GM12878 (cell line): ENCODE measurements at regions not wholly inside any gene's neighbourhood (a gene's known extent, or its start where the extent isn't known, plus 50 kb on each side); places are given as distances from the start of the nearest gene placed in this dataset.

ENCODE experiments used
- ATAC-seq: fragments of 200-7000 bp; cut with Tn5 transposase; 3 replicates; pipeline ENCODE4 v1.9.1; 2020; ENCODE audit warnings: mild to moderate bottlenecking, moderate library complexity
- BruUV-seq: library from RNA; stranded (reverse); fragments of 400-500 nt; replicated peaks from 2 replicates; lab custom pipeline; 2021; lab: Mats Ljungman, UMichigan
- CTCF ChIA-PET: fragments of 300-600 bp; sonication (Branson Sonifier 250); formaldehyde crosslinking; extraction: SDS; loops from one replicate; lab custom pipeline; 2021; ENCODE audit warnings: inconsistent platforms; lab: Yijun Ruan, JAX
- POLR2A ChIA-PET: fragments of 350-600 bp; formaldehyde crosslinking; extraction: SDS; loops from one replicate; lab custom pipeline; 2021; ENCODE audit warnings: inconsistent platforms; lab: Charles Lee
- RAD21 ChIA-PET: fragments of 300-600 bp; sonication (Branson Sonifier 250); formaldehyde crosslinking; loops from one replicate; lab custom pipeline; 2023; ENCODE audit warnings: antibody characterized with exemption; ENCODE audit not compliant: unreplicated experiment; lab: Charles Lee
- SMC1A ChIA-PET: fragments of 300-600 bp; sonication (Branson Sonifier 250); formaldehyde crosslinking; loops from one replicate; lab custom pipeline; 2023; ENCODE audit not compliant: unreplicated experiment, uncharacterized antibody; lab: Charles Lee
- DNase-seq: peaks from one replicate; pipeline ENCODE4 v3.0.0-alpha.2; 2011; ENCODE audit warnings: low read depth, low spot score
- FAIRE-seq: peaks from 3 replicates; lab custom pipeline; 2011; peaks lifted over from hg19 to GRCh38; lab: Jason Lieb, UNC
- H2AFZ ChIP-seq: 2 replicates; pipeline ENCODE4 v1.6.0; 2011; ENCODE audit warnings: low read depth, low read length, control low read depth; ENCODE audit not compliant: control insufficient read depth
- H3K27ac ChIP-seq: 2 replicates; pipeline ENCODE4 v1.5.1; 2011; ENCODE audit warnings: control low read depth; ENCODE audit not compliant: control insufficient read depth, insufficient read depth
- H3K27me3 ChIP-seq, 2 experiments: replicated peaks in 1 of 2; 2 replicates each; pipeline versions ENCODE4 v1.6.0 to v1.6.1; 2011; ENCODE audit warnings: low read length in 1 of 2; ENCODE audit not compliant: control insufficient read depth in 2 of 2, insufficient read depth in 2 of 2
- H3K36me3 ChIP-seq, 2 experiments: 2 replicates each; pipeline ENCODE4 v1.5.1; 2011; ENCODE audit warnings: low read length in 1 of 2; ENCODE audit not compliant: control insufficient read depth in 2 of 2, insufficient read depth in 2 of 2
- H3K4me1 ChIP-seq: 2 replicates; pipeline ENCODE4 v1.6.1; 2011; ENCODE audit warnings: mild to moderate bottlenecking, low read length, moderate library complexity, mixed read lengths; ENCODE audit not compliant: control insufficient read depth, insufficient read depth
- H3K4me2 ChIP-seq: 2 replicates; pipeline ENCODE4 v1.6.0; 2011; ENCODE audit warnings: control low read depth; ENCODE audit not compliant: control insufficient read depth, insufficient read depth
- H3K4me3 ChIP-seq: fragments of 200-600 bp; sonication (generic); 2 replicates; pipeline ENCODE4 v1.5.1; 2016
- H3K79me2 ChIP-seq: 2 replicates; pipeline ENCODE4 v1.6.0; 2011; ENCODE audit warnings: low read length; ENCODE audit not compliant: control insufficient read depth, insufficient read depth
- H3K9ac ChIP-seq: 2 replicates; pipeline ENCODE4 v1.8.0; 2011; ENCODE audit warnings: low read length, control low read depth, mixed read lengths; ENCODE audit not compliant: control insufficient read depth, insufficient read depth
- H3K9me3 ChIP-seq: replicated peaks from 3 replicates; pipeline ENCODE4 v1.5.1; 2011; ENCODE audit warnings: mild to moderate bottlenecking, low read length; ENCODE audit not compliant: control insufficient read depth, insufficient read depth
- H4K20me1 ChIP-seq: 2 replicates; pipeline ENCODE4 v1.6.0; 2011; ENCODE audit not compliant: control insufficient read depth, insufficient read depth
- BMI1 ChIP-seq: fragments of 450-650 bp; IDR thresholded peaks from 2 replicates; pipeline ENCODE4 v1.6.1; 2016; ENCODE audit warnings: mild to moderate bottlenecking, moderate library complexity, borderline replicate concordance
- CBFB ChIP-seq: IDR thresholded peaks from 2 replicates; pipeline ENCODE4 v1.6.1; 2016; ENCODE audit warnings: antibody characterized with exemption, low read depth
- FOS ChIP-seq: IDR thresholded peaks from 3 replicates; pipeline ENCODE4 v1.6.1; 2011; ENCODE audit warnings: borderline replicate concordance; ENCODE audit not compliant: insufficient read length; ENCODE audit errors: extremely low read depth
- FOXM1 ChIP-seq: IDR thresholded peaks from 2 replicates; pipeline ENCODE4 v1.6.1; 2012; ENCODE audit warnings: low read depth, mild to moderate bottlenecking, inconsistent platforms, low read length, moderate library complexity
- HCFC1 ChIP-seq: fragments of 150-350 bp; IDR thresholded peaks from 2 replicates; pipeline ENCODE4 v1.6.1; 2014; ENCODE audit warnings: low read length
- JUND ChIP-seq: IDR thresholded peaks from 2 replicates; pipeline ENCODE4 v1.6.1; 2012; ENCODE audit warnings: low read depth, mild to moderate bottlenecking, low read length, improper control_type of control experiment, moderate library complexity
- NR2C2 ChIP-seq: IDR thresholded peaks from 2 replicates; pipeline ENCODE4 v1.6.1; 2011; ENCODE audit warnings: borderline replicate concordance, low read depth; ENCODE audit not compliant: control insufficient read depth, insufficient read length
- POU2F2 ChIP-seq: IDR thresholded peaks from 3 replicates; pipeline ENCODE4 v1.6.1; 2011; ENCODE audit warnings: low read depth, mild to moderate bottlenecking, low read length, borderline replicate concordance
- SIX5 ChIP-seq: IDR thresholded peaks from 2 replicates; pipeline ENCODE4 v1.6.1; 2011; ENCODE audit warnings: mild to moderate bottlenecking, low read depth, low read length, moderate library complexity; ENCODE audit not compliant: severe bottlenecking
- SMARCA5 ChIP-seq: fragments of 450-650 bp; IDR thresholded peaks from 2 replicates; pipeline ENCODE4 v1.6.1; 2017; ENCODE audit warnings: mild to moderate bottlenecking
- WGBS: methylation state at CpG from one replicate; pipeline ENCODE4 v1.1.6; 2016; ENCODE audit warnings: low lambda C conversion rate; ENCODE audit not compliant: insufficient replicate concordance, insufficient coverage; ENCODE audit errors: missing lambda C conversion rate; 5-methylcytosine and 5-hydroxymethylcytosine counted together
- in situ Hi-C: fragments of 300-500 bp; cut with MboI; formaldehyde crosslinking; loops from 9 replicates; pipeline ENCODE4 v1.14.3; 2018; ENCODE audit warnings: mixed read lengths
- intact Hi-C: fragments of 100-400 bp; cut with micrococcal nuclease; formaldehyde crosslinking; loops from one replicate; pipeline ENCODE4 v1.14.2; 2022; ENCODE audit not compliant: unreplicated experiment
- TF ChIP-seq, protein P1 (sequence below): IDR thresholded peaks from 2 replicates; pipeline ENCODE4 v1.6.1; 2012; ENCODE audit warnings: low read depth, low read length, improper control_type of control experiment

DNA sequence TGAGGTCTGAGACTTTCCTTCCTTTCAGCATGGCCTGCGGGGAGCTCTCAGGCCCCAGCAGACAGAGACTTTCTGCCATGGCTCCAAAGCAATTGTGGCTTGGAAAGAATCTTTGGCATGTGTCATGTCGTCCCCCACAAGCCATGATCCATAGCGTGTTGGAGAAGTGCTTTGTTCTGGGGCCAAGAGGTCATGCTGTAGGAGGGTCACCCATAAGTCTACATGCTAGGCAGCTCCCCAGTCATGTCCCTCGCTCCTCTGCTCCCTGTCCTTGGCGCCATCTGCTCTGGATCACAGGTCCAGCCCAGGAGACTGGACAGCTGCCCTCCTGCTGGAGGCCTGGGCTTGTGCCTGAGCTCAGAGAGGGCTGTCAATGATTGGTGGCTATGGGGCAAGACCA, 78.8 kb upstream of the LCLAT1 start:
- no peak for DNase-seq
- no peak for FAIRE-seq
- Histone ChIP-seq H3K4me3 (no peak overlapping the region), H3K27me3 (no peaks in the 10 kb centered on the region), H3K4me1 (peaks cover 8% of the 10 kb centered on the region), H3K9me3 (no peaks in the 10 kb centered on the region; the same call in 2 of the 3 replicates), H3K36me3 (no peaks in the 10 kb centered on the region), H3K79me2 (no peaks in the 10 kb centered on the region), H3K9ac (no peak overlapping the region), H3K4me2 (no peak overlapping the region), H3K27ac (no peak overlapping the region), H4K20me1 (no peaks in the 10 kb centered on the region), H2AFZ (no peak overlapping the region)
- CTCF ChIA-PET: interaction anchor here (1.1 kb wide), 1 partner anchor 203 kb away, joined by 3 read pairs; no protein-coding TSS in a partner anchor
- in situ Hi-C loops (no loop called here), intact Hi-C loops (no loop called here)
- no peak for ATAC-seq
- RAD21 ChIA-PET: no interaction called here
- SMC1A ChIA-PET: interaction anchor here (1.2 kb wide), 1 partner anchor 164 kb away, joined by 4 read pairs; no protein-coding TSS in a partner anchor
- TF ChIP-seq BMI1: no peak
- no peak for TF ChIP-seq JUND
- no peak for TF ChIP-seq SMARCA5
- TF ChIP-seq, protein P1, sequence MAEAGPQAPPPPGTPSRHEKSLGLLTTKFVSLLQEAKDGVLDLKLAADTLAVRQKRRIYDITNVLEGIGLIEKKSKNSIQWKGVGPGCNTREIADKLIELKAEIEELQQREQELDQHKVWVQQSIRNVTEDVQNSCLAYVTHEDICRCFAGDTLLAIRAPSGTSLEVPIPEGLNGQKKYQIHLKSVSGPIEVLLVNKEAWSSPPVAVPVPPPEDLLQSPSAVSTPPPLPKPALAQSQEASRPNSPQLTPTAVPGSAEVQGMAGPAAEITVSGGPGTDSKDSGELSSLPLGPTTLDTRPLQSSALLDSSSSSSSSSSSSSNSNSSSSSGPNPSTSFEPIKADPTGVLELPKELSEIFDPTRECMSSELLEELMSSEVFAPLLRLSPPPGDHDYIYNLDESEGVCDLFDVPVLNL: no peak
- TF ChIP-seq FOXM1: no peak
- TF ChIP-seq HCFC1: no peak
- TF ChIP-seq NR2C2: no peak
- no peak for TF ChIP-seq POU2F2
- TF ChIP-seq FOS: no peak
- no peak for TF ChIP-seq CBFB
- TF ChIP-seq SIX5: no peak
- POLR2A ChIA-PET: interaction anchor here (0.7 kb wide), 1 partner anchor 341 kb away, joined by 3 read pairs; no protein-coding TSS in a partner anchor
- 30% methylated on average over 5 of the region's 5 CpGs for WGBS
- no TSS peak for BruUV-seq
